ENCODE measurements at regions not wholly inside any gene's neighbourhood (a gene's known extent, or its start where the extent isn't known, plus 50 kb on each side); places are given as distances from the start of the nearest gene placed in this dataset.
A peak's percentile ranks its signal among the peaks of the same experiment; 100 is the strongest.

DNA sequence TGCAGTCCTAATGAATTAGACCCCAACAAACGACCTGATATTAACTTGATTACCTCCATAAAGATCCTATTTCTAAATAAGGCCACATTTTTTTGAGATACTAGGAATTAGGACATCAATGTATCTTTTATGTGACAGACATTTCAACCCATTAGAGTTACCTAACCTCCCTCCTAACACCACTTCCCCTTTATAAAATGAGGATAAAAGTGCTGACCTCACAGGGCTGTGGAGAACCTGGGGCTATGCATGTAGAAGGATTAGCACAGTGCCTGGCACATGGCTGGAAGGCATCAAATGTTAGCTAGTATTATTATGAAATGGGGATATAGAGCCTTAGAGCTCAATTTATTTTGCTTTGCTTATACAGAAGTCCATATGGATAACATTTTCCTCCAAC is 53.5 kb upstream of the LRRN1 start:
- DNase-seq (ENCODE audit: low read depth): no peak

DNA sequence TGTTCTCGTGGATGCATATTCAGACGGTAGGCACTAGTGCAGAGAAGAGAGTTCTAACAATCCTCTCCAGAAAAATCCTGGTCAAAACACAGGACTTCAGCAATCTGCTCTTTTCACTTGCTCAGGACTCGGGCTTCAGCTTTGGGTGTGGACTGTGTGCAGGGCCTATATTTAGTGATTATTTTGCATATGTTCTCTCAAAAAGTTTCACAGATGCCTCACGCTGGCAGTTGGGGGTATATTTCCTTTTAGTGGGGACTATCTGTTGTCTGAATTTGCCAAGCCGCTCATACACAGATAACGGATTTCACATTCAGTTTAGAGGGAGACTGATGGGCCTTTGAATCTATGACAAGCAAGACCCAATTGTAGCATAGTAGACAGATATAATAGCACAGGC is 54.4 kb upstream of the LRRN1 start:
- DNase-seq (ENCODE audit: low read depth): no peak

DNA sequence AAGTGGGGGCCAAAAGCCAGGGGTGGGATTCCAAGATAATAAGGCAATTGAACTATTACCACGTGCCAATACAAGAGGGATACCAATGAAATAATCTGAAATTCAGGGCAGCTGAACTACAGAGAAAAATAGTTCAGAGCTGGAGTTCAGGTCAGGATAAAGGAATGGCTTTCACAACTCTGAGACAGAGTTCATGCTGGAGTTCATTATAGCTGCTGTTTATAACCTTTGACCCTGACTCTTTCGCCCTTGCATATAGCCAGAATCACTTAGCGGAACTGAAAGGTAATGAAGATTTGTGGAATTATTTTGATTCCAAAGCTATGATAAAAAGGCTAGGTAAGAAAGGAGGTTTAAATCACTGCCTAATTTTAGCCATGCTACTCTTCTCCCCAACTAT is 55.5 kb upstream of the LRRN1 start:
- DNase-seq (ENCODE audit: low read depth): no peak

DNA sequence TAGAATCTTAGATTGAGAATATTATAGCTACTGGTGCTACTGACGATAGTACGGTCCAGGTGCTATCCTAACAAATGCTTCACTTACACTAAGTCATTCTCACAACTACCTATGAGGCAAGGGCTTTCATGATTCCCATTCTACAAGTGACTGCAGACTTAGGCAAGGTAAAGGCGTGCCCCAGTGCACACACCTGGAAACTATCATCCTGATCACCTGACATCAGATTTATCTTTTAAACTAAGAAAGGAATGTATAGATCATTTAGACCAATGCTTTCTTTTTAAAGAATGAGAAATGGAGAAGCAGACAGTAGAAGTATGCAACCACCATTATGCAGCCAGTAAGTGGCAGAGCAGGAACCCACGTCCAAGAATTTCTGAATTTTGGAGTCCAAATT is 59.2 kb upstream of the LRRN1 start:
- no peak for DNase-seq (ENCODE audit: low read depth)

DNA sequence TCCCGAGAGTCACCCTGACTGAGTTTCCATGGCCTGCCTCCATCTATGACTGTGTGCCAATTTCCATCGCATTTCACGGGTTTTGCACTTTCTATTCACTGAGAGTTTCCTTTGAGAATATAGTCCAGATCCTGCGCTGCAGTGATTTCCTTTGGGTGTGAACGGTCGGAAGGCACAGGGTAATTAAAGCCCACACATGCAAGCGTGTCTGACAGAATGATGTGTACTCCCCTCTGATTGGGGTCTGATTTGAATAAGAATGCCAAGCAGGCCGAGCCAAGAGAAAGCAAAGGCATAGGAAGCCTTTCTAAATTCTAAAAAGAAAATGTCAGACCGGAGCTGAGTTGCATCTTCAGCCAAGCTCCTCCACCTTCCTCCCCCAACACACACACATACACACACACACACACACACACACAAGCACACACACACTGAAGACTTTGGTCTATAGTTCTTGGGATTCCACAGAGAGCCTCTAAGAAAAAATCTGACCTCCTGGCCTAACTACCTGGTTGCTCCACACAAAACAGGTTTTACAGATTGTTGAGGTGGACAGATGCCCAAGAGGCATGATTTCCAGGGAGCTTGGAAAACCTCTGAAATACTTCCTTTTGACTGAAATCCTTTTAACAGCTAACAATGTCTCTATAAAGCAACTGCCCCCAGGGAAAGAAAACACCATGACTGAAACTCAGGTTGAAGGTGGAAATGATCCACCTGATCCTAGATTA is 59.7 kb upstream of the LRRN1 start:
- no peak for DNase-seq (ENCODE audit: low read depth)

DNA sequence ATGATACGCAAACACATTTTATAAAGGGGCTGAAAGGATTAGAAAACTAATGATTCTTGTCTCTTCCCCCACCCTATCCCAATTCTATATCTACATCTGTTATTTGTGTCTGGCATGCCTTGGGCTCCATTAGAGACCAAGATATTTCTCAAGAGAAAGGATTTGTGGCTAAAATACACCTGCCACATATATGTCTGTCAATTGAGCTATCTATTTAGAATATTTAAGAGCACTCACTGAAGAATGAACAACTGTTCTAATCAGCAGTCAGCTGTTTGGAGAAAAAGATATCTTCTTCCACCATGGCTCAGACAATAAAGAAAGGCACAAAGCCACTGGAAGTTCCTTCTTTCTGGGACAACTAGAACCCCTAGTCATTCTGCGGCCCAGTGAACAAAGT is 61.7 kb upstream of the LRRN1 start:
- no peak for DNase-seq (ENCODE audit: low read depth)

DNA sequence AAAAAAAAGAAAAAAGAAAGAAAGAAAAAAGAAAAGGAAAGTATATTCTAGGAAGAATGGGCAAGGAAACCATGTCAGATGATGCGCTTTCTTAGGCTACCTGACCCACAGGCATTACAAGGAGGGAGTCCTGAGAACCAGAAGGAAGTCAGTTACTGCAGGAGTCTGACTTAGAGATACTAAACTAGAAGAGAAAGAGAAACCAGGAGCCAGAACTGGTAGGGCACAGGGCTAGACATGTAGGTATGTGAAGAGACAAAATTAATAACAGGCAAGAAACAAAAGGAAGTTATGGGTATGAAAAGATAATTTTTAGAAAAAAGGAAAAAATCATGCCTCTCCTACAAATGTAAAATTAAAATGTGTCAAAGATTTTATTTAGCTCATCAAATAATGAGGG is 63.3 kb upstream of the LRRN1 start:
- DNase-seq (ENCODE audit: low read depth): no peak

DNA sequence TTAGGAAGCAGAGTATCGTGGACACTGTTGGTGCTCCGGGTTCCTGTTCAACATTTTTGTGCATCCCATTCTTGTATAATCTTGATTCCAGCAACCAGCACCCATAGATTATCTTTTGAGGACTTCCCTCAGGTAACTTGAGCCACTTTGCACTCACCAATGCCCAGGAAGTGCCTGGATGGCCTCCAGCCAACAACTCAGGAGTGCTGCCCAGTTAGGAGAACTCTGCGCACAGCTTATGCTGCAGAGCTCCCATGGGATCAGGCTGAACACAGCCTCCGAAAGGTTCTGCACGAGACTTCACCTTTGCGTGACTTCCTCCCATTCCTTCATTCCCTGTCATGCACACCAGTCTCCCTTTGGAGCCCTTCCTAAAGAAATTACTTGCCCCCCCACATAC is 64.3 kb upstream of the LRRN1 start:
- no peak for DNase-seq (ENCODE audit: low read depth)

DNA sequence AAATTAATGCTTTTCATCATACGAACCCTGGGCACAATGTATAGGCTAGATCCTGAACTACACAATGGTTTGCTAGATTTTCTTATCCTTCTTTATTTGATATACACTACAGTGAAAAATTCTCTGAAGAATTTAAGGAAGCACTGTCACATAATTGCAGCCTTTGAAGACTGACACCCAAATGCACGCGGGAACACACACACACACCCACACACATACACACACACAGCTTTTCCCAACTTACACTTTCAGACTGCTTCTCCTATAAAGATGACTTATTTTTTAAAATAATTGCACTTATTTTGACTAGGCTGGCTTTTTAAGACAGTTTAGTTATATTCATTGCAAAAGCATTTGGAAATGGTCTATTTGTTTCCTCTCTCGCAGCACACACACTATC is 70.0 kb upstream of the LRRN1 start:
- no peak for DNase-seq (ENCODE audit: low read depth)

DNA sequence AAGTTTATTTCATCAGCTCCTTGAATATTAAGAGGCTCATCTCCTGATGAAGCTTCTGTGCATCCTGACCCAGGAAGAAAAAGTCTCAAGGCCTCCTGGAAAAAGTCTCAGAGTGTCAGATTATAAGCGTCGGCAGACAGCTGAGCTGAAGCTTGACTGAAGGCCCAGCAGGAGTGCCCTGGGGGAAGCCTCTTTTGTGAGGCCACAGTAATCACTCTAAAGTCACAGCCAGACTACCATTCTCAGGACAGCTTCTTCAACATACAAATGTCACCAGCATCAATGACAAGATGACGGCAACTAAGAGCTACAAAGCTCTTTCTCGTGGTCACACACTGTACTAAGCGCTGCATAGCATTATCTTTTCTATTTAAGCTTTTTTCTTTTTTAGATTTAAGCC is 72.7 kb upstream of the LRRN1 start:
- no peak for DNase-seq (ENCODE audit: low read depth)

DNA sequence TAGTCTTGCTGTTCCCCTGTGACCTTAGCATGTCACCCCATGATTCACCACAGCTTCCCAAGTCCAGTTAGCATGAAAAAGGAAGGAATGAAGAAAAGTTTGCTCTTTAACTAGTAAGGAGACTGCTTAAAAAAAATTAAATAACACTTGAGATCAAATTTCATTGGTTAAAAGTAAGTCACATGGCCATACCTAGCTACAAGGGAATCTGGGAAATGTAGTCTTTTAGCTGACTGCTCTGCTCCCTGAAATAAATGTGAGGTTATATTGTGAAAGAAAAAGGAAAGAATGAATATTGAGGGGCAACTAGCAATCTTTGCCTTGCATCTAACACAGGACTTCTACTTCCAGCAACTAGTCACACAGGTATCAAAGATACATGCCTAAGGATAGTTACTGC is 84.7 kb upstream of the LRRN1 start:
- no peak for DNase-seq (ENCODE audit: low read depth)

DNA sequence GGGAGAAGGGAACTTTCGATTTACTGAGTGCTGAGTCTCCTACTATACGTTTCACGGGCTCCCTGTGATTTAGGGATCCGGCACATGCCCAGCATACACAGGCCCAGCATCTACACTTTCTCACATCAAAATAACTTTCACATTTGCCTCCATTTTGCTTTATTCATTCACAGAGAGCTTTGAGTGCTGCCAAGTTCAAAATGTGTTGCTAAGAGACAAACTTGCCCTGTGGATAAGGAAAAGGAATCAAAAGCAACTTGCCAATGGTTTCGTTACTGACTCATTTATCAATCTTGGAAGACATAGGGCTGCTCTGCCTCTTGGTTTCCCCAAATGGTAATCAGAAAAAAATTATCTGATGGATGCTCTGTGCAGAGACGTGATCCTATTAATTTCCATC is 86.3 kb upstream of the LRRN1 start:
- DNase-seq (ENCODE audit: low read depth): no peak

DNA sequence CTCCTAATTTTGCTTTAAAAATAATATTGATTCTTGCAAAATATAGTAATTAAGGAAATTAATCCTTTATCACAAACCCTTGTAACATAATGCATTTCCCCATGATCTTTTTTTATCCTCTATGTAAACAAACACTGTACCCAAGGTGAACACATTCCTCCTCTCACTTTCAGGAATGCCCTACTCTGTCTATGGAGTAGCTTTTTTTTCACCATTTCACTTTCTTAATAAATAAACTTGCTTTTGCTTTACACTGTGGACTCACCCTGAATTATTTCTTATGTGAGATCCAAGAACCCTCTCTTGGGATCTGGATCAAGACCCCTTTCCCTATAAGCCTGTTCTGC is 90.5 kb upstream of the LRRN1 start:
- no peak for DNase-seq (ENCODE audit: low read depth)

DNA sequence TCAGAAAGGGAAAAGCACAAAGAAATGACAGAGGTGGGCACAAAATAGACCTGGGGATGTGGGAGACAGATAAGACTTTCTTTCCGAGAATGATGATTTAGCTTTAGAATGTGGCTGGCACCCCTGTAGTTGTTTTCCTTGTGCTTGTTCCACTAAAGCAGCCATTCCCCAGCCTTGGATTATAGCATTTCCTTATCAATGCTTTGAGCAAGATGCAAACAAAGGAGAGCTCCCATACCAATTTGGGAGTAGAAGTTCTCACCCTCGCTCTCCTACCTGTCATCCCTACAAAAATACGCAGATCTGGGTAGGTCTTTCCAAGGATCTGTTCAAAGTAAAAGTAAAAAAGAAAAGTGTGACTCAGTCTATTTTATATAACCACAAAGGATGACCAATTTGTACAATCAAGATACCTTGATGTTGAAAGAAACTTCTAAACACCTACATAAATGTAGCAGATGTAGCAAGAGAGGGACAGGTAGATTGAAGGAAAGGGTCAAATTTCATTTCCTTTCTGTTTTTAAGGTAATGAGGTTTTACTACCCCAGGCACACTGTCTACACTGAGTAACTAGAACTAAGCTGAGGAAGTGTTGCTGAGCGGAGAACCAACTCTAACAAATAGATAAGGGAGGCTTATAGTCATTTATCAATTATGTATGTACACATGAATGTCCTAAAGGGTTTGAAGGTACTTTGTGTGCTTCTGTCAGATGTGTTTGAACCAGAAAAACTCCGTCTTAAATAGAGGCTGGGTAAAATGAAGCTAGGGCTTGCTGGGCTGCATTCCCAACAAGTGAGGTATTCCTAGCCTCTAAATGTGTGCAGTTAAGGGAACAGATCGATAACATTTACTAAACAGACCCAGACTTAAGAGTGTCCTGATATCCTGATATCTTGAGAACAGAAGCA is 91.1 kb upstream of the LRRN1 start:
- DNase-seq (ENCODE audit: low read depth): no peak

DNA sequence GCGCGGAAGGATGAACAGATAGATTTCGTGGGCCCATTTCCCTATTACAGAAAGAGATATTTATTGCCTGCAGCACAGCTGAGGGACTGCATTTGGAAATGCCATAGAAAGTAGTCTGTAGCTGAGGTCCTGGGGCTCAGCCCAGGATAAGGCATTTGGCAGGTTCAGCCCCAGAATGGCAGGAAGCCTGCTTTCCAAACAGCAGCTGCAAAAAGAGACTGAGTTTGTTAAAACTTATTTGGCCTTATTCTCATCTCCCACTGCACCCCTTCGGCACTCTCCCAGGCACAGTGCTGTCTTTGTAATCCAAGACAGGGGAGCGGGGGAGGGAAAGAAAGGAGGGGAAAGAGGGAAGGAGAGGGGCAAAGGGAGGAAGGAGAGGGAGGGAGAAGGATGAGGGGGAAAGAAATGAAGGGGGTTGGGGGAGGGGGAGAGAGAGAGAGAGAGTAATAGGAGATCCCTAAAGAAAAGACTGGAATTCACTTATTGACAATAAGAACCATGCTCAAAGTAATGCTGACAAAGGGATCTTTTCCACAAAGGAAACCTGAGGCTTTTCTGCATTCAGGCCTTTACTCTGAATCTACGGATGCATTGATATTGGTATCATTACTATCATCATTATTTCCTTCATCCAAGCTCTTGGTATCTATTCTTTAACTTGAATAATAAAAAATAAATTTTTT is 94.0 kb upstream of the LRRN1 start:
- DNase-seq (ENCODE audit: low read depth): no peak

DNA sequence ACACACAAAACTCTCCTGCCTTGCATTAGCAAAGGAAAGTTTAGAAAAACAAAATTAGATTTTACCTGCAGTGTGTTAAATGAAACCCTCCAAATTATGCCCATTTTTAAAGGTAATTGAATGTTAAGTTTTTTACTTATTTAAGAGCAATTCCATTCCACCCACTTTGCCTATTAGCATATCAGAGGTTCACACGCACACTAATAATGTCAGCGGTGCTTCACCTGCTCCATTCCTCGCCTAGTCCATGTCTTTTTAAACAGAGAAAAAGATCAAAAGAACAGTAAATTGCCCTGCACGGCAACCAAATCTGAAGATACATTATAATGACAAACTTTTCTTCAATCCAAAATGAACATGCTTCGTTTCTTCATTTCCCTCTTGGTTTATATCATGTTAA is 97.3 kb upstream of the LRRN1 start:
- no peak for DNase-seq (ENCODE audit: low read depth)

DNA sequence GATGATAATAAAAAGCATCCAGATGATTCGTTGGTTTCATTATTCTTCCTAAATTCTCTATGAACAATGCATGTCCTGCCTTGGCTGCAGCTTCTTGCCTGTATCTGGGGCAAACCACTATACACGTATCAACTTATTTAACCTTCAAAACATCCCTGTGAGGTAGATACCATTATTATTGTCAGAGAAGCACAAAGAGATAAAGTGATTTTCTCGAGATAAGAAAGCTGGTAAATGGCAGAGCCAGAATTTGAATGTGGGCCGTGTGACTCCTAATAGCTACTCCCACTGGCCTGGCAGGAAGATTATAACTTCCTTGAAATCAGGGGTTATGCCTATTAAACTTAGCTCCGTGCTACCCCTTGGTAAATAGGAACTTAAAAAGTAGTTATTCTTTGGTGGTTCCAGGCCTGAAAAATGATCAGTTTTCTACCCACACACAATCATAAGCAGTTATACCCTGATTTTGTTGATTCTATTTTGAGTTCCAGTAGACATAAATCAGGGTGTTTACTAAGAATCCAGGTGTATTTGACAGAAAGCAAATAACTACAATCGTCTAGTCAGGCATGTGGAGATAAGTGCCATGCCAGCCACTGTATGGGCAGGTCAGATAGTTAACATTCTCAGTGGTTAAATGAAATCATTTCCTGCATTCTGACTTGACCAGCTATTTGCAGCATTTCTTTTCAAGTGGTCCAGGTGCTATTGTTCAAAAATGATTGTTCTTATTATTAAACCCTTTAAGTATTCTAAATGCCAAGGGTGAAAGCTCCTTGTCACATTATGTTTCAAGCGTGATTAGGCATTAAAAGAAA is 99.2 kb upstream of the LRRN1 start:
- DNase-seq (ENCODE audit: low read depth): peak; percentile 8

DNA sequence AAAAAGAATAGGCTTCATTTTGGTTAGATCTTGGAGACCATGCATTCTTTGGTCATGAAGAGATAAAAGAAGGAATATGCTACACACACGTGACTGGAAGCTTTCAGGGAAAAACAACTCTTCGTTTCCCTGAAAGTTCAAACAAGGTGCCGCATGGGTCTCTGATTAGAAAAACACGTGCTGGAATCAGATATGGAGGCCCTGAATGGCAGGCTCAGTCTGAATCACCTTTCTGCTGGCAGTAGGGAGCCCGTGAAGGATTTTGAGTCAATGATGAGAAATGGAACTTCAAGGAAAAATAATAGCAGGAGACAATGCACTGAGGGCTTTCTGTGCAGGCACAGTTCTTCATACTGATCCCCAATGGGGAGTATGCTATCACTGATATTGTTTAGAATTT is 99.8 kb upstream of the LRRN1 start:
- no peak for DNase-seq (ENCODE audit: low read depth)

DNA sequence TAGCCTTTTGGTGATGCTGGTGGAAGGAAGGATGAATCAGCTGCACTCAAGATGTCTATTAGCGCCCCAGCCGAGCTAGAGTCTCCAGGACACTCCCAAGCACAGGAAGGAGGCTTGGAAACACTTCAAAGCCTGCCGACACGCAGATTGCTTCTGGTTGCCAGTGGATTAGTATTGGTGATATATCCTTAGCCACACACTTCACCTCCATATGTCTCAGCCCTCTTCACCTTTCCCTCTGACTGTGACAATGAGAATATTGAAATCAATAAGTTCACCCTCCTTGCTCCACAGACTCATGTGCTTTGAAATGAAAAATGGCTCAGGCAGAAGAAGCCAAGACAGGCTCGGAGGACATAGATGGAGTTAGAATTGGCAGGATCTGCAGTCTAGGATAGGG is 102.9 kb upstream of the LRRN1 start:
- DNase-seq (ENCODE audit: low read depth): no peak

DNA sequence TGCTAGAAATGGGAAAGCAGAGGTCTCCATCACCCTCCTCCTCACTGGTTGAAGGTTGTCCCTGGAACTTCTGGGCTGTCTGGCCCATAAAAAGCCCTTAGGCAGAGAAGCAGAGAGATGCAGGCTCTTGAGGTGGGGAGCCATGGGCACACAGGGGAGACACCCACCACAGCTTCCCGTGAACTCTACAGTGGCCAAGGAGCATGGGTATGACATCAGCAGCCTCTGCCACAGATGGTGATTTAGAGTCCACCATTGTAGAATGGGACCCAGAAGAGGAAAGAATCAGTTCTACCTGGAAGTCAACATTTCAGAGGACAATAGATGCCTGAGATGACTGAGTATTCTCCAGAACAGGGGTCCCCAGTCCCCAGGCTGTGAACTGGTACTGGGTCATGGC is 105.6 kb upstream of the LRRN1 start:
- no peak for DNase-seq (ENCODE audit: low read depth)

DNA sequence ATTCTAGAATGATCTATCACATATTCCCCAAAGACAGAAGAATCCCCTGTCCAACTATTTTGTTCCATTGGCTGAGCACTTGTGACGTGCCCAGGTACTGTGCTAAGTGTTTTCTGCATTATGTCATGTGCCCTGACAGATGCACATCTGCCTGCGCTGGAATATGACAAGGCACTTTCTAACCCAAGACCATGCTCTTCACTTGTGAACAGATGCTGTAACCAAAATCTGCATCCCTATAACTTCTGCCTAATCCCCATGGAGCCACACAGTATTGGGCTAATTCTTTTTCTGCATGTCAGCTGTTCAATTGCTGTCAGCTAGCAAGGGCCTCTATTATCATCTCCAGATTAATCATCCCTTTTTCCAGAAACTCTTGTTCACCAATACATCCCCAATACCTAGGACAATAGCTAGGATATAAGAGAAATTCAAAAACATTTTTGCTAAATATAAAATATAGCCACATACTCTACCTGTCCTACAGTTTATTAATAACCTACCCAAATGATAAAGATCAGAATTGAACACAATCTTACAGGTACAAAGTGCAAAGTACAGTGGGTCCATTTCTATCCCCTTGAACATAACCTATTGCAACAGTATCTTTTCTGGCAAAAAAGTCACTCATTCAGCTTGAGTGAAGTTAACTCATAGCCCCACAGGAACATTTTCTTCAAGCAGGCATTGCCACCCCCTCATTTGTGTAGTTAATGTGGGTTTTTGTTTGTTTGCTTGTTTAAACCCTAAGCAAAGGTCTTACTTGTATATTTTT is 109.4 kb upstream of the LRRN1 start:
- DNase-seq (ENCODE audit: low read depth): no peak
